ENCODE measurements at regions not wholly inside any gene's neighbourhood (a gene's known extent, or its start where the extent isn't known, plus 50 kb on each side); places are given as distances from the start of the nearest gene placed in this dataset.
"Not testable (repeated sequence)": the region's sequence is repeated elsewhere in the genome, so short reads cannot be mapped to it uniquely, and the experiment has no call there.

GRCh38 chr3:118245312-118245711 lies 789.3 kb downstream of the IGSF11 start:
- DNase-seq: no peak

- not testable (repeated sequence) for DNase-seq
These were observed 775.8 kb downstream of the IGSF11 start for GRCh38 chr3:118258850-118259249.

- DNase-seq: no peak
These were observed 771.7 kb downstream of the IGSF11 start for GRCh38 chr3:118262800-118263402.

DNA sequence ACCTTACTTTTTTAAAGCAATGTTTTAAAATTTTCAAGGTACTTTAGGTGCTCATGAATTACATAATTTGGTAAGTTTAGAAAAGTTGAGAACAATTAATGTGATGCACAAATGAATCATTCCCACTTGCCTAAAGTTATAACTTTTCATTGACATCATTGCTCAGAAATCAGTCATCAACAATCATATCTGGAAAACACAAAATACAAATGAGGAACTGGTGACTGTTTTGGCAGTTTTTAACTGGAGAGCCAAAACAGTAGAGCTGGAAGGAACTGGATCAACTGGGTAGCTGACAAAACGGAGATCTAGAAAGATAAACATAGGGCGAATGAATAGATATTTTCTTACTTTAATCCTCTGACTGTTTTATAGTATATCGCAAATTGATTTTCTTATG lies 767.1 kb downstream of the IGSF11 start:
- DNase-seq: no peak

DNA sequence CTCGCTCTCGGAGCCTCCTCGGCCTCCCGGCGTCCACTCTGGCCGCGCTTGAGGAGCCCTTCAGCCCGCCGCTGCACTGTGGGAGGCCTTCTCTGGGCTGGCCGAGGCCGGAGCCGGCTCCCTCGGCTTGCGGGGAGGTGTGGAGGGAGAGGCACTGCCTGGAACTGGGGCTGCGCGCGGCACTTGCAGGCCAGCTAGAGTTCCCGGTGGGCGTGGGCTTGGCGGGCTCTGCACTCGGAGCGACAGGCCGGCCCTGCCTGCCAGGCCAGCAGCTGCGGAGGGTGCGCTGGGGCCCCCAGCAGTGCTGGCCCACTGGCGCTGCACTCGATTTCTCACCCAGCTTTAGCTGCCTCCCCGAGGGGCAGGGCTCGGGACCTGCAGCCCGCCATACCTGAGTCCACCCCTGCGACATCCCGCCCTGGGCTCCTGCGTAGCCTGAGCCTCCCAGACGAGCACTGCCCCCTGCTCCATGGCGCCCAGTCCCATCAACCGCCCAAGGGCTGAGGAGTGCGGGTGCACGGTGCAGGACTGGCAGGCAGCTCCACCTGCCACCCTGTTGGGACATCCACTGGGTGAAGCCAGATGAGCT lies 765.0 kb downstream of the IGSF11 start:
- DNase-seq: no peak

GRCh38 chr3:118272991-118273390 lies 761.7 kb downstream of the IGSF11 start:
- no peak for DNase-seq

DNA sequence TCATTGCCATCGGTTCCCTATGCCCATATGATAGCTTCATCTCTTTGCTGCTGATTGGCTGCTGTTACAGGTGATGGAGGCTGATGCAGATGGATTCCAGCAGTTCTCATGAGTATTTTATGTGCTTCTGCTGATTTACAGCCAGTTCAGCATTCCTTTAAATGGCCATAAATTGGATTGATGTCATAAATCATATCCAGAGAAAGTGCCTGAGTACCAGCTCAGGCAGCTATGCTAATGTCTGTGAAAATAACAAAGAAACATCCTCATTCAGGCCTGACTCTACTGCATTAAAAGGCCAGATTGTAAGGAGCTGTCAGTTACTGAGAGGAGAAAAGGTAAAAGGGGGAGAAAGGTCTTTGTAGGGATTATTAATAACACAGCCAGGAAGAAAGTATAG lies 756.8 kb downstream of the IGSF11 start:
- DNase-seq: no peak

- DNase-seq: no peak
These were observed 741.8 kb downstream of the IGSF11 start for GRCh38 chr3:118292841-118293240.

- no peak for DNase-seq
These were observed 736.5 kb downstream of the IGSF11 start for GRCh38 chr3:118298133-118298532.

DNA sequence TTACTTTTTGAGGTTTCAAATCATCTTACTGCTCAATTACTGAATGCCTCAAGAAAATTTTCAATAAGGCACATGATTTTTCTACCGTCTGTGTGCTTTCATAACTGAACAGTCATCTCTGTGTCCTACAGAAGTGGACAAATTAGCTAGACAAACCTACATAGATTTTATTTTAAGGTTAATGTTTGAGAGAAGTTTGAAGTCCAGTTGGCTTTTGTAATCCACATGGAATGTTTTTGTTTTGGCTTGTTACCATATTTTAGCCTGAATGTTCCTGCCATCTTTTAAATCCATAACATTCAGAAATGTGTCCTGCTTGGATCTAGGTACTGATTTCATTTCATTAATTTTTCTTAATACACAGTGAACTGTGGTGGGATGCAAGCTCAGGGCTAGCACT lies 730.1 kb downstream of the IGSF11 start:
- no peak for DNase-seq

GRCh38 chr3:118332699-118333098 lies 701.9 kb downstream of the IGSF11 start:
- DNase-seq: no peak

DNA sequence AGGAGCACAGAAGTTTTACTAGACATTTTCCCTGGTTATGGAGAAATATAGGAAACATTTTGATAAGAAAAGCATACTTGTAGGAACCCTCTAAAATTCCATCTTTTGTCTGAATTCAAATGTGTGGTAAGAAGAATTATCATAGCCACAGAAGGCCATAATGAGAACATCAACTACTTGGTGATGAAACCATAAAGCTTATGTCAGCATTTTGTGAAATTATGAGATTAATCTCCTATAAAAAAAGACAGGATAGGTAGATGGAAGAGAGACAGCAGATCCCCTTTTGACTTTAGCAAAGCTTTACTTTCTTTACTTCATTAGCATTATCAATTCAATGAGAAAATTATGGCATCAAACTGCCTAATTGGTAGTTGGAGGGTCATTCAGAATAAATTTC lies 697.0 kb downstream of the IGSF11 start:
- no peak for DNase-seq

GRCh38 chr3:118347396-118348168 lies 687.1 kb downstream of the IGSF11 start:
- no peak for DNase-seq

DNA sequence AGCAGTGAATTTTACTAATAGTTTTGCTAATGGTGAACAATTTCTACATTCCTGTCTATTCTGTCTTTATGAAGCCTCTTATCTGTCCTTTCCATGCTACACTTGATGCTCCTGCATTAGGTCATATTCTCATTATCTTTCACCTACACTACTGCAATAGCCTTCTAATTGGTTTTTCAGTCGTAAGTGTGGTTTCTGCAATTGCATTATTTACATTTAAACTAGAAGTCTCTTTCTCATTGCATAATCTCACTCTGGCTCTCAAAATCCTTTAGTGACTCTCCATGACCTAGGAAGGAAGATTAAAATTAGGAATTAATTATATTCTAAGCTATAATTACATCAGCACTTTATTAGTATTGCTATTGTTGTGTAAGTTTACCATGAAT lies 686.5 kb downstream of the IGSF11 start:
- peak; percentile 26 for DNase-seq

DNA sequence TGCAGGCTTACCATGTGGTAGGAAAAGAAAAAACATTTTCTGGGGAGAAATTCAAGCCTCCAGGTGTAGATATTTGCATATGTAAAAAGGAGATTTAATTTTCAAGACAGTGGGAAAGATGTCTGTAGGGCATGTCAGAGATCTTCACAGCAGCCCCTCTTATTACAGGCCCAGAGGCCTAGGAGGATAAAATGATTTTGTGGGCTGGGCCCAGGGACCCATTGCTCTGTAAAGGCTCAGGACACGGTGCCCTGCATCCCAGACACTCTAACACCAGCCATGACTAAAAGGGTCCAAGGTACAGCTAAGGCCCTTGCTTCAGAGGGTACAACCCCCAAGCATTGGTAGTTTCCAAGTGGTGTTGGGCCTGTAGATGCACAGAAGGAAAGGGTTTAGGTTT lies 680.1 kb downstream of the IGSF11 start:
- DNase-seq: no peak

DNA sequence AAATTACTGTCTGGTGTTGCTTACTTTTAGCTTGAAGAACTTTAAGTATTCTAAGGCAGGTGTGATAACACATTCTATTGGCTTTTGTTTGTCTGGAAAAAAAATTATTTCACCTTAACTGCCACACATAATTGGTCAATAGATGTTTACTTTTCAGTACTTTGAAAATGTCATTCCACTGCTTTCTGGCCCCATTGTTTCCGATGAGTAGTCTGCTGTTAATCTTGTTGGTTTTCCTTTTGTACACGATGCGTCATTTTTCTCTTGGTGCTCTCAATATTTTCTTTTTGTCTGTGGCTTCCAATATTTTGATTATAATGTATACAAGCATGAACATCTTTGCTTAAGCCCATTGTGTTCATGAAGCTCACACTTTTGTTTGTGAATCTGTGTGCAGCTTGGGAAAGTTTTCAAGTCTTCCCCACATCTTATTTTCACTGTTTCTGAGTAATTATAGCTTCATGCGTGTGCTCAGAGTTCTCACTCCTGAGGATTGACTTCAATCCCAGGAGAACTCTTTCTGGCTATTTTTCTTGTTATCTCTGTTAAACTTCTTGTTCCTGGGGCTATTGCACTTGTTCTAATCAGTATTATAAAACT lies 664.7 kb downstream of the IGSF11 start:
- DNase-seq: peak; percentile 22

GRCh38 chr3:118380576-118380975 lies 654.1 kb downstream of the IGSF11 start:
- peak; percentile 40 for DNase-seq

DNA sequence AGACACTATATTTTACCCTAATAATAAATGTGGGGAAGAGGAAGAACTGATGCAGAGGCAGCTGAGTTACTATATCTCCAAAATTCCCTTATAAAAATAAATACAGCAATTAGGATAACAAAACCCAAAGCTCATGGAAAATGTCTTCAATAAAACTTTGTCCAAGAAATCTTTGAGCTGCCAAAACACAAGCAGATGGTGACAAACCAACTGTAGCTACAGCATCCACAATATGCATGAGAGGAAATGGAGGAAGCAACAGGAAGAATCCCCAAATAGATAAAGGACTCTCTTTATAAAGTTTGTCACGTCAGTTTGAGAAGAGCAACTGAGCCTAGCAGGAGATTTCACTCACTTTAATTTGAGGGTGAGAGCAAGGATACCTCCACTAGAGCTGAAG lies 638.2 kb downstream of the IGSF11 start:
- DNase-seq: no peak

- DNase-seq: no peak
These were observed 634.6 kb downstream of the IGSF11 start for GRCh38 chr3:118400086-118400485.

DNA sequence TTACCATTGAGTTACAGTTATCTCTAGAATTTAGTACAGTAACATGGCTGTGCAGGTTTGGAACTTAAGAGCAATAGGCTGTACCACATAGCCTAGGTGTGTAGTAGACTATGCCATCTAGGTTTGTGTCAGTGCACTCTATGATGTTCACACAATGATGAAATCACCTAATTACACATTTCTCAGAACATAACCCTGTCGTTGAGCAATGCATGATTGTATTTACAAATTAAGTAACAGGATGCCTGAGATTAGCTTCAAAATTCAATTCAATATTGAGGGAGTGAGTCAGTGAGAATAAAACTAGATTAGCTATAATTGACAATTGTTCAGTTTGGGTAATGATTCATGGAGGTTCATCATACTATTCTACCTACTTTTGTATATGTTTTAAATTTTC lies 633.8 kb downstream of the IGSF11 start:
- no peak for DNase-seq

GRCh38 chr3:118401887-118402286 lies 632.8 kb downstream of the IGSF11 start:
- DNase-seq: no peak

DNA sequence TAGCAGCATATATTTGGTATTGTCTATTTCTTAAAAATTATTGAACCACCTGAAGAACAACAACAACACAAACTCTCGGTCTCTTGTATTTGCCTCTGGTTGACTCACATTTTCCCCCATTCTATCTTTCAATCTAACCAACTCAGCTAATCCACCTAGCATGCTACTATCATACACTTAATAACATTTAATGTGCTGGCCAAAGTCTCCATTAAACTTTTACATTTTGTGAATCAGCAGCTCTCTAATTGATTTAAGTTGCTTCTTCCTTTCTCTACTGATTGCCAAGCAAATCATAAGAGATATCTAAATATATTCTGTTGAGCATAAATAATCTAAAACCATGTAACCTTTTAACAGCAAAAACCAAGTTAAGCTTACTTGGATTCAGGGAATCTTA lies 631.7 kb downstream of the IGSF11 start:
- DNase-seq: no peak

DNA sequence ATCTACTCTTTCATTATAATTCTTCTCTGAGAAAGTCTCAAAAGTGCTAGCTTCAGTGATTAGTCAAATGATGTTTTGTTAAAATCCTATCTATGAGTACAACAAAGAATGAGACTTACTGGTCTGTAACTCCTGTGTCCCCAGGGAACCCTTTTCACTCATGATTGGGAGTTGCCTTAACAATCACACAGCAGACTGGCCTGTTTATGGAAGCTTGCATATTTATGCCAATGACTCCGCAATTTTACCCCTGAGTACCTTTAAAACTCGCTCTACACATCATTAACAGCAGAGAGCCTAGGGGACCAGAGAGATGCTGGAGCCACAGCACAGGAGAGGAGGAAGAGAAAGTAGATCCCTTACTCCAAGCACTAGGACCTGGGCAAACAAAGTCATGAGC lies 628.1 kb downstream of the IGSF11 start:
- DNase-seq: no peak

DNA sequence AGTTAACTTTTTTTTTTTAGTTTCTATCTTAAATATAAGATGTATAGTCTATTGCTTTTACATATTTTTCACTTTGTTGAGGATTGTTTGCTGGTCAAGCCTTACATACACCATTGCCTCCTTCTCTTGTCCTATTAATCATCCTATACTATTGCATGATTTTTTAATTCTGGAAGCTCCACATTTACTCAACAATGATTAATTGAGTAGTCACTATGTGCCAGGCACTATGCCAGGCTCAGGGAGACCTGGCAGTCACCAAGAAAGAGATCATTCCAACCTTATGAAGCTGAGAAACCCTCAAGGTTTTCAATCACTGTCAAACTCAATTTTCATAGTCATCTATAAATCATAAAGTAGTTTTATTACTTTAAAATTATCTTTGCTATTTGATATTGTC lies 626.2 kb downstream of the IGSF11 start:
- no peak for DNase-seq
